CD4-positive, alpha-beta T cell treated with Interleukin-12 subunit alpha and Interleukin-12 subunit beta, for 1 hour (primary cell): ENCODE measurements at regions not wholly inside any gene's neighbourhood (a gene's known extent, or its start where the extent isn't known, plus 50 kb on each side); places are given as distances from the start of the nearest gene placed in this dataset.
"Not testable (repeated sequence)": the region's sequence is repeated elsewhere in the genome, so short reads cannot be mapped to it uniquely, and the experiment has no call there.

ENCODE experiments used
- DNase-seq: peaks from one replicate; pipeline ENCODE4 v3.0.0-alpha.2; 2020

DNA sequence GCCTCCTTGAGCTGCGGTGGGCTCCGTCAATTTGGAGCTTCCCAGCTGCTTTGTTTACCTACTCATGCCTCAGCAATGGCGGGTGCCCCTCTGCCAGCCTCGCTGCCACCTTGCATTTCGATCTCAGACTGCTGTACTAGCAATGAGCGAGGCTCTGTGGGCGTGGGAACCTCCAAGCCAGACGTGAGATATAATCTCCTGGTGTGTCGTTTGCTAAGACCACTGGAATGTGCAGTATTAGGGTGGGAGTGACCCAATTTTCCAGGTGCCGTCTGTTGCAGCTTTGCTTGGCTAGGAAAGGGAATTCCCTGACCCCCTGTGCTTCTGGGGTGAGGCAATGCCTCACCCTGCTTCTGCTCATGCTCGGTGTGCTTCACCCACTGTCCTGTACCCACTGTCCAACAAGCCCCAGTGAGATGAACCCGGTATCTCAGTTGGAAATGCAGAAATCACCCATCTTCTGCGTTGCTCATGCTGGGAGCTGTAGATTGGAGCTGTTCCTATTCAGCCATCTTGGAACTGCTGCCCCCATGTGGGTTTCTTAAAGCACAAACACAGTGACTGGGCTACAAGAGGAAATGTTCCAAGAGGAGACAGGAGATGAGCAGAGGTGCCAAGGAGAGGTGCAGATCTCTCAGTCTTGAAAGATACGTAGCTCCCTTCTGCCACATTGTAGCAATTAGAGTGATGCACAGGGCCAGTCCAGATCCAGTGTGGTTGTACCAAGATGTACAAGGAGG, 193.0 kb upstream of the IGFBP7 start:
- DNase-seq = no peak

- not testable (repeated sequence) for DNase-seq
Measured at GRCh38 chr4:57300300-57300699, 190.1 kb upstream of the IGFBP7 start.

DNA sequence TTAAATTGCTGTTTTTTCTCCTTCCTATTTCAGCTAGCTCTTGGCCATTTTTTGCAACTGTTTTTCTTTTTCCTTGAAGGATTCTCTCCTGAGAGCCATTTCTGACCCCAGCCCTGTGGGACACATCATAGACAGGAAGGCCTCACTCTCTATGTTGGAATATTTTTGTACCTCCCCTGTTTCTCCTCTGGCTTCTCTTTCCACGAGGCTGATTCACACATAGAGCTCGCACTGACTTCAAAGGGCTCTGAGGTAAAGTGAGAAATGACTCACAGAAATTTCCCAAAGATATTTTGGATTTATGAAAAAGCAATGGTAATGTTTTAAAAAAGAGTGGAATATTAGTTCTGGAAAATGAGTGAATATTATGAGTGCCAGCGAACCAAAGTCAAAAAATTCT, 181.7 kb upstream of the IGFBP7 start:
- no peak for DNase-seq

DNA sequence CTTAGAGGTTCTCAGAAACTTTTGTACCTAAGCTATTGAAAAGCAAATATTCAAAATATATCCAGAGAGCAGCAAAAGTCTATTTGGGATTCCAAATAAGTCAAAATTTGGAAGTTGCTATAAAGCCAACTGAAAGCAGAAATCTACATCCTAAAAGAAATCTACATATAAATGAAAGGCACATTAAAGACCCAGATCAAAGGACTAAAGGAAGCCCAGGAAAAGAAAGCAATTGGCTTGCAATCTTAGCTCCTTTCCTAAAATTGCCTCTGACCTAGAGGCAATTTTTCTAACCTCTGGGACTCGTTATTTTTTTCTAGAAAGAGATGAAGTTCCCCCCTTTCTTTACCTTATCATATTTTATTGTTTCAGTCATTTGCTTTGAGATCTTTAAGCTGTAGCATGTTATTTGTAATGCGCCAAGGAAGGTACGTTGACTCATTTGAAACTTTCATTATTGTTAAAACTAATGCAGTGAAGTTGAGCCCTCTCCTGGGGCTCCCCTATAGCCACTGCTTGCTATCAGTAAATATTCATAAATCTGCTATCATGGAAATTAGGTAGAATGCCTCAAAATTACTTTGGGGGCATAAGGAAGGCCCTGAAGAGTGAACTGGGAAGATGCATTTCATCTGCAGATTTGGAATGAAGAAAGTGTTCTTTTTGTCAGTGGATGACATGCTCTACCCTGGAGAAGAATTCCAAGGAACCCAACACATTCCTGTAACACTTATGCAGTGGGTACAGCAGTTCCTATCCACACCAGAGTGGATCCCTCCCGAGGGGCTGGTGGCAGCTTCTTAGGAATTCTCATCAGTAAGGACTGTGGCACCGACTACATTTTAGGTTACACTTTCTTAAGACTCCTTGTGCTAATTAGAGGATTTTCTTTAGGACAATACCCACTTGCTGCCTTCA, 177.8 kb upstream of the IGFBP7 start:
- no peak for DNase-seq

- no peak for DNase-seq
Measured at GRCh38 chr4:57282933-57283310, 172.7 kb upstream of the IGFBP7 start.

GRCh38 chr4:57280481-57280880, 170.3 kb upstream of the IGFBP7 start:
- DNase-seq = no peak

- no peak for DNase-seq
Measured at GRCh38 chr4:57278780-57279179, 168.6 kb upstream of the IGFBP7 start.

DNA sequence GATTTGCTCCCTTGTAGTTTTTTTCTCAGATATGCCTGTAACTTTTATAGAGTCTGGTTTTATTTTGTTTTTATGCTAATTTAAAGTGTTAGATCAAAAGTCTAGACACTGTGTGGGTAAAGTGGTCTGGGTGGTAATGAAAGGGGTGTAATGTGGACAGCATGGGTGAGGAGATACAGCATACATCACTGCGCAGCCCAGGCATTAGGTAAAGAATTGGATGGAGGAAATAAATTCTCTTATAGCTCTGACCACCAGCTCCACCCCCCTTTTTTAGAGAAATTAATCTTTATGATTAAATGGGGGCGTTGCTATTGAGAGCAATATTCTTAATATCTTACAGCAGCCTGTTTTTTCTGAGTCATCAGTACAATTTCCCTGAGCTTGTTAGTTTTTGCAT, 163.9 kb upstream of the IGFBP7 start:
- DNase-seq = no peak

DNA sequence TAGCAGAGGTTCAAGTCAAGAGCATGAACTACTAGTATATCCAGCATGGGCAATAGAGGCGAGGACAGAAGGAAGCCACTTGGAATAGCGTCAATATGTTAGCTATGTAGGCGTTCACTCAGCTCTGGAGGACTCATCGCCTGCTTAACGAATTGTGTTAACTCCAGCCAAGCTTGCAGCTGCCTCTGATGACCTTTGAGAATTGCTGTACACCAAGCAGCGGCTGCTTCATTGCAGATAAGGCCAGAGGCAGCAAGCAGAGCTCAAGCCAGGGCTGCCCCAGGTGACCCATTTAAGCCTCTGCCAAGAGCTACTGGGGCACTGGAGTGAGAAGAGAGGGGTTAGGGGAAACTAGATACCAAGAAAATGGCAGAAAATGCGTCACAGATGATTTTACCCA, 160.2 kb upstream of the IGFBP7 start:
- no peak for DNase-seq

DNA sequence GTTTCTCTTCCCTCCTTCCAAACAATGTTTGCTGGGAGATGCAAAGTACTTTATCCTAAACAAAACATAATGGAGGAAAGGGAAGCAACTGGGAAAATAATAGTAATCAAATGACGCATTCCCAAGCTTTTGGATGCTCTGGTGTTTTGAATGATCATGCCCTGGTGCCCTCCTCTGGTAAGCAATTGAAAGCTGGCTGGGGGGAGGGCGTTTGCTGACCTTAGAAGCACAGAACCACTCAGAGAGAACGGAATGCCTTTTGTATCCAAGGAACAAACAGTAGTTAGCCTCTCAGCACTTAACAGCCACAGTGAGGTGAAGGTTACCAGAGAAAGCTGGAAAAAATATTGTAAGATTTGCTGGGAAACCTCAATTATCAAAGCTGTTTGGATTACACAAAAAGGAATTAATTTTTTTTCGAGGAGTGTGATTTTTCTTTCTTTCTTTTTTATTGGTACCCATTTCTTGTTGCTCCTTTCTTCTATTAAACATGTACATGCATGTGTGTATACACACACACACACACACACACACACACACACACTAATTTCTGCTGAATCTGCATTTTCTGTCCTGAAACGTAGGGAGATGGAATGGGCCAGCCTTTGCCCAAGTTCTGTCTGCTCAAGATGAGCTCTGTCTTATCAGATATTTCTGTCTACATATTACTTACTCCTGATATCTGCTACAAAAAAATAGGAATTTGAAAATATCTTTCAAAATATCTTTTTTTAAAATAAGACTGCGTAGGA, 155.8 kb upstream of the IGFBP7 start:
- no peak for DNase-seq

GRCh38 chr4:57254754-57255153, 144.6 kb upstream of the IGFBP7 start:
- no peak for DNase-seq

DNA sequence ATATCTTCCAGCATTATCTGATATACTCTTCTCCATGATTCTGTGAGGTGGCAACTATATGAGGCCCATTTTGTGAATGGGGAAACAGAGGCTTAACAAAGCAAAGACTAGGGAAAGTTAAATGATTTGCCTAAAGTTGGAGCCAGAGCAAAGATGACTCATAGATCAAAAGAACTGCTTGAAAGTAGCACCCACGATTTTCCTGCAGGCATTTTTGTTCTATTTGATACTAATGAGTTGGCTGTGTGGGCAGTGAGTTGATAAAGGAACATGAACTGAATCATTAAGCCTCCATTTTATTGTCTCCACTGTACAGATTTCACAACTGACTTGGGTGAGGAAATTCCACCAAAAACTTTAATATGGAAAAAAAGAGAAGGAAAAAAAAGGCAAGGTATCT, 138.9 kb upstream of the IGFBP7 start:
- DNase-seq = no peak

DNA sequence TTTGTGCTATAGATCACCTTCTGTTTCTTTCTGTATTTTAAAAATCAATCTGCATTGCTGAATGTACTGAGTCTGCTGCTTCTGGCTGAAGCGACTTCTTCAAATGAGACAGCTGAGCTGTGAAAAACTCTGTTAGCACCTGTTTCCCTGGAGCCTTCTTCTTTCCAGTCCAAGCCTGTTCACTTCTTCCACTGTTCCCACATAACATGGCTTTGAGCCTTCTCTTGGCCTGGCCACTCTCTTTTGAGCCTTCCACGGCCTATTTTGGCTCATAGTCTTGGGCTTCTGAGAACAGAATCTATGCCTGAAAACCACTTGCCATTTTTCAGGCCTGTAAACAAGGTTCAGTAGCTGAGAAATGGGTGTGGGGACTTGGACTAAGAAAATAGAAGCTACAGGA, 132.9 kb upstream of the IGFBP7 start:
- no peak for DNase-seq

DNA sequence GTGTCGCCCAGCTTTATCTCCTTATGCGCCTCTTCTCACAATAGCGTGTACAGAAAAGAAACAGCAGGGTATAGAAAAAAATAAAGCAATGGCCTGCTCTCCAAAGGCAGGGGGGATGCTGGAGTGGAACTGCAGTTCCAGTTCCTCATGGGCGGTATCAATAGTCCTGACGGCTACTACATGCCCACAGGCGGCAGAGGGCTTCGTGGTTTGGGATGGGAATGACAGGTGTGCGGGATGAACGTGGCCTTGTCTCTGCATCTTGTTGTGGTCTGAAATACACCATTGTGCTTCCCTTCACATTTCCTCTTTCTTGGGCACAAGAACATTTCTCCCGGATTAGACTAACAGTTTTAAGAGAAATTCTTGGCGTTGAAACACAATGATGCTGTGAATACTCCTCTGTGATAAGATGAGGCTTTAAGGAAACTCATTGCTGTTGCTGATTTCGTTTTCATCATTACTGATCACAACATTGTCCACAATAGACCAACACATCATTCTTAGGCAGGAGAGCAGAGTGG, 124.1 kb upstream of the IGFBP7 start:
- no peak for DNase-seq

DNA sequence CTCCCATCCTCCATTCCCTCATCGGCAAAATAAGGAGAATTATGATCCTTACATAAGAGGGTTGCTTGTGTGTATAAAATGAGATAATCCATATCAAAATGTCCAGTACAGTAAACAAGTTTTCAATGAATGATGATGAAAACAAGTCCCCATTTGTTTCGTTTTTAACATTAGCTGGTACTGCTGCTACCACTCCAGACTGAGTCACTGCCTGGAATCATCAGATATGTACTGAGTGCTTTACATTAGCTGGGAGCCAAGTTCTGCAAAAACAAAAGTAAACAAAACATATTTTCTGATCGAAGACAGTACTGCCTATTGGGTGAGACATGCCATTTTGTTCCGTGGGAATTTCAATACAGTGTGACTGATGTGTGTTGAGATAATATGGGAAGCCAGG, 123.2 kb upstream of the IGFBP7 start:
- no peak for DNase-seq

DNA sequence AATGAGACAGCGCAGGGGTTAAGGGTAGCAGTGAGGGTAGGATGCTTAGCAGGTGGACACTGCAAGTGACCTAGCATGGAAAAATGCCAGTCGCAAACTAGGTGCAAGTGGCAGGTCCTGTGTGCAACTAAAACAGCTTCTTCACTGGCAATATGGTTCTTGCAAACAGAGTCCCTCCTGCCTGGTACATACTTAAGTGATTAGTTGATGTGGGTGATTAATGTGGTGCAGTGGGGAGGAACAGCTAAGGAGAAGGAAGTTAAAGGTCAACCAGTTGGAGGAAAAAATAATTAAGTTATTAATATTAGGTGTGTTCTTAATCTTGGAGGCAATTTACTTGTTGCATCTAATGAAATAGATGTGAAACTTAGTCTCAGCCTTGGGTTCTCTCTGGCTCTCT, 121.6 kb upstream of the IGFBP7 start:
- no peak for DNase-seq

DNA sequence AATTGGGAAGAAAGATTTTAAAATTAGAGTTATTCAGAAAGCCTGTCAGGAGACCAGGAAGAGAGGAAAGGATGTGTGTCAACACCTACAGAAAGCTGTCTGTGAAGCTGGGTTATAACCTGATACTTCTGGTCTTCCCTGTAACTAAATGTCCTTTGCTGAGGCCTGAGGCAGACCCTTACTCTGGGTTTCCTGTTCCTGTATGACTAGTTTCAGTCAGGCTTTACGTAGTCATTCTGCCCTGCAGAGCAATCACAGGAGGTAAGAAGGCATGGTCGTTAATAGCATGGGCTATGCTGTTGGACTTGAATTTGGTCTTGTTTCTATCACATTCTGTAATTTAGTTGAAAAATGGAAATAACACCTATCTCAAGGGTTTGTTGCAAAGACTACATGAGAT, 110.5 kb upstream of the IGFBP7 start:
- no peak for DNase-seq

DNA sequence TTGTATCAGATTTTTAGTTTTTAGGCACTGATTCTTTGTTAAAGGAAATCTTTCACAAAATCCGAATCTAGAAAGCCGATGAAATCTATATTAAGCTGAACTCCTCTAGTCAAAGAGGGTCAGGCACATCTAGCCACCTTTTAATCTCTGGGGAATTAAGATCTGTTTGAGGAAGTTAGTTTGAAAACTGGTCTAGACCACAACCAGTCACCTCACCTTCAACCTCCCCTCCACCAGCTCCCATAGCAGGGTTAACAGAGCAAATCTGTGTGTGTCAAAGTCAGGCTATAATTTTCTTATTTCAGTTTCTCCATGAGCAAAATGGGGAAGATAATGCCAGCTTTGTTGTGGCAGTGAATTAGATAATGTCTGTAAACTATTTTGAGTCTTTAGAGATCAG, 110.0 kb upstream of the IGFBP7 start:
- no peak for DNase-seq

DNA sequence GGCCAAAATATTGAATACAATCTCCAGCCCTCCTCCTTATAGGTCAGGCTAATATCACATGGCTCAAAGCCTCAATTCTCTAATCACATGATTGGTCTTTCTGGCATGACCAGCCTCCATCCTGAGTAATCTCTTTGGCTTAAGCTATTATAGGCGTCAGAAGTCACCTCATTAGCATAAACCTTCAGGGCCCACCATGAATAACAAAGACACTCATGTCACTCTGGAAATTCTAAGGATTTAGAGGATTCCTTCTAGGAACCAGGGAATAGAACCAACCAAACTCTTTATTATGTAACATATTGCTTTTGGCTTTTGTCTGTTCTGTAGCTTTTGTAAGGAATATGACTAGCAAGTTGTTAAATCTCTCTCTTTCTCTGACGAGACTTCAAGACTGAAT, 109.2 kb upstream of the IGFBP7 start:
- DNase-seq = no peak

DNA sequence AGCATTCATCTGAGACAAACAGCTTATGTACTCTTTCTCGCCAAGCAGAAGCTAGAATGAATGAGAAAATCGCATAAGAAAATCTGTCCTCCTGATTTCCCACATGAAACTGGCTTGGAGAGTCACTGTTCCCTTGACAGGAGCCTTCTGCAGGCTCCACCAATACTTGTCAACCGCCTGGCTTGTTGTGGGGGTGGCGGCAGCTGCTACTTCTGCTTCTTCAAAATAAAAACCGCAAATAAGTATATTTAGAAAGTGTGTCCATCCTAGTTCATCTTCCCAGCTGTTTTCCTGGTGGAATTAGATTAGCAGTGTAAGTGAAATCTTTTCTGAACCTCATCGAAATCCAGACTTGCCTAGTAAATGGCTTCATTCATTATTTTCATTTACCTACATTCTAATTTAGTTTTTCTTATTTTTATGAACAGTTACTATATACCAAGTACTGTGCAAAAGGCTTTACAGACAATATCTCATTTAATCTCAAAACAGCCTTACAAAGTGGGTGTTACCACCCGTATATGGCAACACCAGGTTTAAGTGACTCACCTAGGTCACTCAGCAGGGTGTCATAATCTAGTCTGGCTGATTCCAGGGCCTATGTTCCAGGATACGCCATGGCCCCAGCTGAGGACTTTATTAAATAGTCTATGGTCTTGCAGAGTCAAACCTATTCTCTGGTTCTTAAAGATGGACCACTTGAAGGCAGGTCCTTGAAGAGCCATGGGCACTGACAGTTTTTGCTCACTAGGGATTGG, 104.6 kb upstream of the IGFBP7 start:
- no peak for DNase-seq

DNA sequence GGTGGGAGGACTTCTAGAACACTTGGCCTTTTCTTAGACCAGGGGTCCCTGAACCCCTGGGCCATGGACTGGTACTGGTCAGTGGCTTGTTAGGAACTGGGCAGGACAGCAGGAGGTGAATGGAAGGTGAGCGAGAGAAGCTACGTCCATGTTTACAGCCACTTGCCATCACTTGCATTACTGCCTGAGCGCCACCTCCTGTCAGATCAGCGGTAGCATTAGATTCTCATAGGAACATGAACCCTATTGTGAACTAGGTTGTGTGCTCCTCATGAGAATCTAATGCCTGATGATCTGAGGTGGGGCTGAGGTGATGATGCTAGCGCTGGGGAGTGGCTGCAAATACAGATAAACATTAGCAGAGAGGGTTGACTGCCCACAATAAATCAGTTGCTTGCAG, 100.9 kb upstream of the IGFBP7 start:
- no peak for DNase-seq

GRCh38 chr4:57206172-57206571, 96.0 kb upstream of the IGFBP7 start:
- DNase-seq = no peak

DNA sequence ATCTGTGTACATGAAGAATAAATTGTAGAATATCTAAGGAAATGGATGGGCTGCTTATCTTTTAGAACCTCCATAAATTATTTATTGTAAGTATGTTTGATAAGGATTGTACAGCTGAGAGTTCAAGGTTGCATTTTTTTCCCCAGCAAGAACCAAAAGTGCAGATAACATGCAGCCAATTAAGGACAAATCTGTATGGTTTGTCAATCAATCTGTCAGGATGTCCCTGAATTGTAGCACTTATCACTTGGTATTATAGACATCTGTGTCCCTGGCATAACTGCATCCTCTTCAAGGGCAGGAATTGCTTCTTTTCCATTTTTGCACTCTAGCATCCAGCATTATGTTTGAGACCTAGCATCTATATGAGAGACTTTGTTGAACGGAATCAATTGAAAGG, 95.4 kb upstream of the IGFBP7 start:
- no peak for DNase-seq
